ENCODE measurements at regions not wholly inside any gene's neighbourhood (a gene's known extent, or its start where the extent isn't known, plus 50 kb on each side); places are given as distances from the start of the nearest gene placed in this dataset.
"Not testable (repeated sequence)": the region's sequence is repeated elsewhere in the genome, so short reads cannot be mapped to it uniquely, and the experiment has no call there.

GRCh38 chr9:110093417-110093816 lies 114.5 kb downstream of the C9orf152 start:
- H3K27me3 ChIP-seq = no peaks in the 10 kb centered on the region
- H3K27ac ChIP-seq = no peak overlapping the region
- no peaks in the 10 kb centered on the region for H3K36me3 ChIP-seq
- 67% methylated on average over 2 of the region's 2 CpGs for WGBS
- TF ChIP-seq POLR2A (IDR thresholded peaks at IDR 0.05) = no peak
- no peak for TF ChIP-seq EP300 (IDR thresholded peaks at IDR 0.05)
- no peak for TF ChIP-seq POLR2AphosphoS5 (IDR thresholded peaks at IDR 0.05)
- TF ChIP-seq CTCF (IDR thresholded peaks at IDR 0.05) = no peak
- no peak for DNase-seq (ENCODE audit: low spot score in 2 of 2)
- no peak overlapping the region for H3K4me3 ChIP-seq
- peaks cover 15% of the 10 kb centered on the region for H3K4me1 ChIP-seq
- no peaks in the 10 kb centered on the region for H3K9me3 ChIP-seq

GRCh38 chr9:110093871-110094270 lies 114.1 kb downstream of the C9orf152 start:
- 95% methylated on average over 4 of the region's 4 CpGs for WGBS
- no peaks in the 10 kb centered on the region for H3K36me3 ChIP-seq
- H3K9me3 ChIP-seq = no peaks in the 10 kb centered on the region
- TF ChIP-seq EP300 (IDR thresholded peaks at IDR 0.05) = no peak
- no peak for TF ChIP-seq CTCF (IDR thresholded peaks at IDR 0.05)
- no peak for TF ChIP-seq POLR2AphosphoS5 (IDR thresholded peaks at IDR 0.05)
- no peak for TF ChIP-seq POLR2A (IDR thresholded peaks at IDR 0.05)
- H3K27ac ChIP-seq = no peak overlapping the region
- DNase-seq (ENCODE audit: low spot score in 2 of 2) = no peak
- H3K4me1 ChIP-seq = peaks cover 20% of the 10 kb centered on the region
- no peak overlapping the region for H3K4me3 ChIP-seq
- no peaks in the 10 kb centered on the region for H3K27me3 ChIP-seq

DNA sequence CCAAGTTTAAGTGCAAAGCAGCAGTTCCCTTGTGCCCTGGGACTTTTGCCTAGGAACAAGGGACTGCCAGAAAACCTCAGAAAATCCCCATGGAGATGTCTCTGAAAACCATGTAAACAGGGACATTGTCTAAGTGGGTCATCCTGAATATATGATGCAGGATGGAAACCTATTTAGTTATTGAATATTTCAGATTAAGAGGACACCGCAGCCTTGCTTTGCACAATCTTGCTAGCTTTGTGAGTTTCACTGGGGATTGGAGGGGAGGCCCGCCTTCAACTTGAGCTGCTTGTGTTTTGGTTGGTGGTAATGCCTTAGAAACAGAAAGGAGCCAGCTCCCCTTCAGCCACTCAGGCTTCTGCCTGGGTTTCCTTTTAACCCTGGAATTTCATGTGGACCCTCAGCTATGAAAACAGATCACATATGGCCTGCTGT lies 112.8 kb downstream of the C9orf152 start:
- no peak overlapping the region for H3K4me3 ChIP-seq
- no peaks in the 10 kb centered on the region for H3K27me3 ChIP-seq
- 46% methylated on average over 2 of the region's 2 CpGs for WGBS
- H3K4me1 ChIP-seq = peaks cover 29% of the 10 kb centered on the region
- TF ChIP-seq POLR2AphosphoS5 (IDR thresholded peaks at IDR 0.05) = no peak
- TF ChIP-seq POLR2A (IDR thresholded peaks at IDR 0.05) = no peak
- TF ChIP-seq EP300 (IDR thresholded peaks at IDR 0.05) = no peak
- no peak for TF ChIP-seq CTCF (IDR thresholded peaks at IDR 0.05)
- no peaks in the 10 kb centered on the region for H3K9me3 ChIP-seq
- H3K36me3 ChIP-seq = no peaks in the 10 kb centered on the region
- H3K27ac ChIP-seq = peak overlapping the region; percentile 71
- DNase-seq (ENCODE audit: low spot score in 2 of 2) = no peak

DNA sequence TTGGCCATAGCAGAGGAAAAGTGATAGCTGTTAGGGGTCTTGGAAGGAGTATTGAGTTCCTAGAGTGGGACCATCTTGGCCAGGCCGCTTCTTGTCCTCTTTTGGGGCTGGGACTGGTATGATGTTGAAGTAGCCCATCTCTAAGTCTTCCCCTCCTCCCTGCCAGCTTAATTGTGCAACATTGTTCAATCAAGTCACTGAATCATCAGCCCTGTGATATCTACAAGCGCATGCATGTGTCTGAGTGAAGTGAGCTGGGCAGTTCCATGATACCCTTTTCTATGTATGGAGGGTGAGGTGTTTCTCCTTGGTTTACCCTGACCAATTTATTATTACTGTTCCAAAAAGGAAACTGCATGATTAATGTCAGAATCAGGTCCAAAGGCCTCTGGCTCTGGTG lies 112.2 kb downstream of the C9orf152 start:
- Histone ChIP-seq H3K36me3 (no peaks in the 10 kb centered on the region), H3K9me3 (no peaks in the 10 kb centered on the region), H3K27ac (peak overlapping the region; percentile 71), H3K4me1 (peaks cover 29% of the 10 kb centered on the region), H3K4me3 (no peak overlapping the region), H3K27me3 (no peaks in the 10 kb centered on the region)
- 82% methylated on average over 2 of the region's 2 CpGs for WGBS
- no peak for TF ChIP-seq POLR2A (IDR thresholded peaks at IDR 0.05)
- no peak for TF ChIP-seq POLR2AphosphoS5 (IDR thresholded peaks at IDR 0.05)
- no peak for TF ChIP-seq EP300 (IDR thresholded peaks at IDR 0.05)
- TF ChIP-seq CTCF (IDR thresholded peaks at IDR 0.05) = no peak
- DNase-seq (ENCODE audit: low spot score in 2 of 2) = no peak

DNA sequence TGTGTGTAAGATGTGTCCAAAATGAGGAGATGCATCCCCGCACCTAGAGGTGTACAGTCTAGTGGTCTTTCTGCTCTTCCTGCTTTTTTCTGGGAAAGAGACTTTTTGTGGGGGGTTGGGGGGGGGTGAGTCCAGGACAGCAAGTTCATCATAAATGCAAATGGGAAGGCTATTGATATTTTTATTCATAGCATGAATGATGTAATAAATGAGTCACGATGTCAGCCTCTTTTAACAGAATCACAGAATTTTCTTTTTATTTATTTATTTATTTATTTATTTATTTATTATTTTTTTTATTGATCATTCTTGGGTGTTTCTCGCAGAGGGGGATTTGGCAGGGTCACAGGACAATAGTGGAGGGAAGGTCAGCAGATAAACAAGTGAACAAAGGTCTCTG lies 111.3 kb downstream of the C9orf152 start:
- not testable (repeated sequence) for H3K27ac ChIP-seq; H3K27me3 ChIP-seq; H3K9me3 ChIP-seq; H3K36me3 ChIP-seq; H3K4me3 ChIP-seq; DNase-seq (ENCODE audit: low spot score in 2 of 2)
- H3K4me1 ChIP-seq = peaks cover 37% of the 10 kb centered on the region
- WGBS = 85% methylated on average over 3 of the region's 3 CpGs
